HG02610 (cell line): ENCODE measurements at regions not wholly inside any gene's neighbourhood (a gene's known extent, or its start where the extent isn't known, plus 50 kb on each side); places are given as distances from the start of the nearest gene placed in this dataset.
A peak's percentile ranks its signal among the peaks of the same experiment; 100 is the strongest.

Experiments used
- ATAC-seq: cut with Tn5 transposase; IDR thresholded peaks from one replicate; pipeline ENCODE4 v1.9.1; 2021; ENCODE audit warnings: mild to moderate bottlenecking, moderate library complexity; ENCODE audit not compliant: unreplicated experiment

DNA sequence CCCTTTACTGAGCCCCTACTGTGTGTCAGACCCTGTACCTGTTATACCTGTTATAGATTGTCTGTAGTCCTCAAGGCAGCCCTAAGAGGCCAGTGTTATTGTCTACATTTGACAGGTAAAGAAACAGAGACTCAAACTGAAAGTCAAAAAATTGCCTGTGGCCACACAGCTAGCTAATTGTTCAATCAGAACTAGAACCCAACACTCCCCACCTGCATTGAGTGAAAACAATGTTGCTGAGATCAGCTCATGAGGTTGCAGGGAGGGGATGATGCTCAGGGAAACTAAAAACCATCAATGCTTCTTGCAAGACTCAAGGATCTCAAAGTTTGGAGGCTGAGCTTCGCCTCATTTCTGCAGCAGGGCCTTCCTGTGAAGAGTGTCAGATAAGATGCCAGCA lies 109.5 kb upstream of the LMO4 start:
- ATAC-seq, result no peak

DNA sequence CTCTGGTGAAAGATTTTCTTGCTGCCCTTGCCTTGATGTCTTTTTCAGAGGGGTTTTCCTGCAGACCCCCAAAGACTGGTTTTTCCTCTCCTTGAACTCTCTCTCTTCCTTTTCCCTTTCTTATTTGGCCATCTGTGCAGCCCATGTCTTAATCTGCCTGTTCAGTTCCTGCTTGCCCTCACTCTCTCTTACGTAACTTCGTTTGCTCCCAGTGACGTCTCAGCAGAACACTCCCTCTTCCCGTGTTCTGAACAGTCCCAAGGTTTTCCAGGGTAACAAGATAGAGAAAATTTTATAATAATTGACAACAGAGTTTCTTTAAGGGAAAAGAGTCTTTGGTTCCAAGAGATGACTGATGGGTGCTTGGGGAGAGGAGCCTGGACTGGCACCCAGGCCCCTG lies 109.1 kb upstream of the LMO4 start:
- no peak for ATAC-seq

DNA sequence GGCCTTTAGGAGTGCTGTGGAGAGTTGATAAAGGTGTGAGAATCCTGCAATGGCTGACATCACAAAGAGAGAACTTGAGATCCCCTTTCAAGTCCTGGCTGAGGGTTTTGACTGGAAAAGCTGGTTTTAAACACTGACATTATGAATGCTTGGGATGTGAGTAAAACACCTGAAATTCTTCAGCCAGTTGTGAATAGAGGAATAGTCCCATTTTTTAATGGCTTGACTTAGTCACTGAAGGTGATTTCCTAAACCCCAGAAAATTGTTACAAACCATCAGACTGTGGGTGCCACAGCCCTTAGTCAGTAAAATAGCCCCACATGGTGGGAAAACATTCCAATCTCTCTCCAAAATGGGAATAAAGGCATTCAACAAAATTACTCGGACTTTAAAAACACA lies 107.7 kb upstream of the LMO4 start:
- no peak for ATAC-seq

DNA sequence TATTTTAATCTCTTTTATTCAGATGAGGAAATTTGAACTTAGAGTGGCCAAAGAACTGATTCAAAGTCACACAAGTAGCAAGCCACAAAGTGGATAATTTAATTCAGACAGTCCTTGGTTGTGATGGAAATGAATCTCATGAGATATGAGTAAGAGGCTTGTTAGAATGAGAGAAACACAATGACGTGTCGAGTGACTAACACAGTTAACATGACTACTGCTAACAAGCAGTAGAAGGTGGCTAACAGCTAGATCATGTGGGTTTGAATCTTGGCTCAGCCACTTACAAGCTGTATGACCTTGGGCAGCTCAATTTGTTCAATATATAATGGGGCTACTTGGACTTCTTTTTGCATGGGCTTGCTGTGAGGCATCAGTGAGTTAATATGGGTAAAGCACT lies 104.5 kb upstream of the LMO4 start:
- peak; percentile 42 for ATAC-seq

DNA sequence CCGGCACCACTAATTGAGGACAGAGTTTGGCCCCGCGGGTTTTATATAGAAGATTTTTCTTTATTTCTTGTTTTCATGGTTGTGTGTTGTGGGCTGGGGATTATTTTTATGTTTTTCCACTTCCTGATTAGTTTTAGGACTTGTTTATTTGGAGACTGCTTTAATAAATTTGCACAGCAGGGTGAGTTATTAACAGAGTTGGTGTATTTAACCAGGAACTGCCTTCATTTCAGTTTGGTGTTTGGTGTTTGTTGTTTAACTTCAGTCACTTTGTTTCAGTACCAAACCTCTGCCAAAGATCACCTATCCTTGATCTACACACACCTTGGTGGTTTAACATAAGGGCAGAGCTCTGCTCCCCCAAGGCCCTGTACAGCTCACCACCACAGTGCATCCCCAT lies 103.5 kb upstream of the LMO4 start:
- ATAC-seq, result no peak

DNA sequence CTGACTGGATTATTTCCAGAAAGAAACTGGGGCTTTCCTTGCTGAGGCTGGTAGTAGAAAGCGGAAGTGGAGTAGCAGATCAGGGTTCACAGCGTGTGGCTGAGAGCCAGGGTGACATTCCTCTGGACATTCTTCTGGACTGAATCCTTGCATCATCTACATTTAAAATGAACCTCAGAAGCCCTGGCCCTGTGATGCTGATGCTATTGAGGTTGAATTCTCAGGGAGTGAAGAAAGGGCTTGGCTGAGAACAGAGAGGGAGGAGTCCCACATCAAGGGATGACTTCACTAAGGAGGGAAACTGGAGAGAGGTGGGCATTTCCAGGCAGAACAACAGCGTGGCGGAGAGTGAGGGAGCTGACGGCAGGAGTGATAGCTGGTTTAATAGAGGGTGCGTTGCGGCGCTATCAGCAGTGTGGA lies 102.3 kb upstream of the LMO4 start:
- ATAC-seq, result no peak

DNA sequence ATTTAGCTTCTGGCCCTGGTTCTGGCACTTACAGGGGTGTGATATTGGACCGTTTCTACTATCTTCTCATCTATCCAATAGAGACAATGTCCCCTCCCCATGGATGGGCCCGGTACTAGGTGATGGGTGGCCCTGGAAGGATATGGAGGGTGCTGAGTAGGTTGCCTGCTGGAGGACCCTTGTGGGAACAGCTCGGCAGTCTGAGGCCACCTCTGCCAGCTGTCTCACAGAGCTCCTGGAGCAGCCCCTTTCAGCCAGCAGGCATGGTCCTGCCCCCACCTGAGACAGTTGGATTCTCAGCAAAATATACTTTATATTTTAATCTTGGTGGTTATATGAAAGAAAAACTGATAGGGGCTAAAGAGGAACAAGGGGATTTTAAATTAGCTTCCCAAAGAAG lies 101.0 kb upstream of the LMO4 start:
- no peak for ATAC-seq

DNA sequence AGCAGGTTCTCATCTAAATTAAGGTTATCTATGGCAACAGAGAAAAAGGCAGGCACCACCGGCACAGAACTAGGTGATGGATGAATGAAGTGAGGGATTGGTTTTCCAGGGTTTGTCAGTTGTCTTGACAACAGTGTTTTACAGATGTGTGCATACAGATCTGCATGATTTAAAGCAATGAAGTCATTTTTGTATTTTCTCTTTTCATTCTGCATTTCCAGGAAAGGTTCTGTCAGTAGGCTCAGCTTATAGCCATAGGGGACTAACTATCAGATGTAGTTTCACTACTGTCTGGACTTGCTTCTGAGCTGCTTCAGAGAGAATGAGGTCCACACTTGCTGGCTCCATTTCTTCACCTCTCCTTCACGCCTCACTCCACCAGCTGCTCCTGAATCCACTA lies 98.2 kb upstream of the LMO4 start:
- no peak for ATAC-seq

DNA sequence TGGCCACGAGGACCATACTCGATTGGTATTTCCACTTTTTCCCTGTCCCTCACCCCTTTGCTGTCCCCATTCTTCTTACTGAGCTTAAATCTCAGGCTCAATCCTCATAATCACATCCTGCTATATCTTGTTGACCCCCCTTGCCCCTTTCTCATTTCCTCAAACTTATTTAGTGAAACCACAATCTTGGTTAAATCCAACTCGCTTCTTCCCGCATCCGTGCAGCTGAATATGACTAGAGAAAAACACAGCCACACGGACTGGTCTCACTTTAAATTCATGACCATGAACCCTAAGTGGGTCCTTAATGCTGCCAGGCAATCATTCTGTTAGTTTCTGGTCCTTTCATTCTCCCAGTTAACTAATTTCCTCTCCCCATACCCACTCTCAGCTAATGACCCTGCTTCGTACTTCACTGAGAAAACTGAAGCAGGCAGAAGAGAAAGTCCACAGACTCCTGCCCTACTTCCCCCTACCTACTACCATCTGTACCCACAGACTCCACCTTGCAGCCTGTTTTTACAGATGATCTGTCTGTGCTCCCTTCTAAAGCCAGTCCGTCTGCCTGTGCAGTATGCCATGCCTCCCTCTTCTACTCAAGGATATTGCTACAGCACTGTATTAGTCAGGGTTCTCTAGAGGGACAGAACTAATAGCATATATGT lies 96.8 kb upstream of the LMO4 start:
- ATAC-seq, result no peak

DNA sequence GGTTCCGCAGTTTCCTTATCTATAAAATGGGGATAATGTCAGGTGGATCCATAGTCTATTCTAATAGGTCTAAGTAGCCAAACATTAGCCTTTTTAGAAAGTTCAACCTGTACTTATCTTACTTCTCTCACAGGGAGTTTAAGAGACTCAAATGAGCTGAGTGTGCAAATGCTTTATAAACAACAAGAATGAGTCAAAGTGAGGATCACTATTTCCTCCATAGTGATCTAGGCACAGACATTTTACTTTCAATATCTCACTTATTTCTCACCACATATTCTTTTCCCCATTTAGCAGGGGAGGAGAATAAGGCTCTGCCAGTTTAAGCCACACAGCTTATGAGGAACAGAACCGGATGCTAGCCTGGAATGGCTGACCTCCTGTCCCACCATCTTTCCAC lies 92.1 kb upstream of the LMO4 start:
- ATAC-seq, result no peak

DNA sequence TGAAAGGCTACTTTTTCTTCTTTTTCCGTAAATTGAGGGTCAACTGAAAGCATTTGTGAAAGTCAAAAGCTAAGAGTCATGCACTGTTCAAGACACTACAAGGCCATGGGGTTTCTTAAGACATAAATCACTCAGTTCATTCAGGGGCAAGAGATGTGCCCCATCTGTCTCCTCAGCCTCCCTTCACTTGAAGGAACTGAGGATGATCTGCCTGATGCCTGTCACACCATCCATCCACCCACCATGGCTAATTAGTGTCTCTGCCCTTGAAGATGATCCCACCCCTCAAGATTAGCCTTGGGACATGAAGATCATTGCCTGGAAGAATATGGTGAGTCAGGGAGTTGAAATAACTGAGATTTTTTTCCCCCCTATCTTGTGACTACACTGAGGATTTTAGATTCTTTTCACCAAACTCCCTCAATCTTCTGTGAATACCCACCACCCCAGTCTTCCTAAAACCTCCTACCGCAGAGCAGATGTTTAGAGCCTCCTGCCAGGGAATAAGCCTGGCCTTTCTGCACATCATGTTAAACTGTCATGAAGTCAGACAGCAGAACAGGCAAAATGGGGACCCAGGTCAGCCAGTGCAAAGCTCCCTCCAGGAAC lies 88.6 kb upstream of the LMO4 start:
- ATAC-seq, result no peak

DNA sequence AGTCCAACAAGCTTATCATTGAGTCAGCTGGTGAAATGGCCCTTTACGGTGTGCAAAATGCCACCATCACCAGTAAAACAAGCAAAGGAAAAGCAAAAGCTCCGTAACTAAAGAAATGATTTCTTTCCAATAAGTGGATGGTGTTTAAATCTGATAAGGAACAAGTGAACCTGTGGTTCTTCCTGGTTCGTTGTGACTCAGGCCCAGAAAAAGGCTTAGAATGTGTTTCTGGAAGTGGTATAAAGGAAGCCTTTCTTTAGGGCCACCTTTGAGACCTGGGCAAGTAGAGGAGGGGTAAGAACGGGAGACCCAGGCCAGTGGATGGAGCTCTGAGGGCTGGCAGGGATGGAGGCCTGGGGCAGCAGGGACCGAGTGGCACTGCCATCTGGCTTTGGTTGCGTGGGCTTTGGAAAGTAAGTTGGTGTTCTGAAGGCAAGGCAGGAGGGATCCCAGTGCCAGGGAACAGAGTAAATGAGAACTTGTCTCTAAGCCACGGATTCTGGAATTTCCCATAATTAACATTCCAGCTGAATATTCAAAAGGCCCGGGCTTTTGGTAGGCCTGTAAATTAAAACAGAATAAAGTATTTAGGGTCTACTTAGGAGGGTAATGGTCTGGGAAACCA lies 87.9 kb upstream of the LMO4 start:
- ATAC-seq, result no peak

DNA sequence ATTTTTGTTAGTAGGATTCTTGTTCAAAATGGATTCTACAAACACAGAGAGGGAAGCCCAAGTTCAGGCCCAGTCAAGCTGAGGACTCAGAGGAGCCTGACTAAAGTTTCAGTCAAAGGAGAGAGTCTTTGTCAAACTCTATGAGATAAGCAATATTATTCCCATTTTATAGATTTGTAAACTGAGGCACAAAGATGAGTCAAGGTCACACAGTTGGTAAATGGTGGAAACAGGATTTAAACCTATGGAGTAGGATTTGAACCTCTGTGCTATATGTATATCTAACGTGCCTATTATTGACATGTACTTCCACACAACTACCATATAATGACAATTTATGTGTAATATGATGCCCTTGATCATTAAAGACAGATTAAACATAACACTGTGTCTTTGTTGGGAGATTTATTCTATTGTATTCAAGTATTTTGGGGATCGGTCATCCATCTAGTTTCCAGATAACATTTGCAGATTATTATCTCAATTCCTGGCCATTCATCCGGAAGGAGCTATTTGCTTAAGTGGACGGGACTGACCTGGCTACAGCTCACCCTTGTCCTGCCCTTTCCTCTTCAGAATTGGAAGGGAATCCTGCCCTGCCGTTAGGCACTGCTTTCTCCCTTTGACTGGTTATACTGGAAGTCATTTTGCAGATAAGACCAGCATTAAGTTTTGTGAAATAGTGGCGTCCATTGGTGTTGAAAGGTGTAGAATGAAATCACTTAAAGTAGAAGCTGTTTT lies 86.1 kb upstream of the LMO4 start:
- no peak for ATAC-seq

DNA sequence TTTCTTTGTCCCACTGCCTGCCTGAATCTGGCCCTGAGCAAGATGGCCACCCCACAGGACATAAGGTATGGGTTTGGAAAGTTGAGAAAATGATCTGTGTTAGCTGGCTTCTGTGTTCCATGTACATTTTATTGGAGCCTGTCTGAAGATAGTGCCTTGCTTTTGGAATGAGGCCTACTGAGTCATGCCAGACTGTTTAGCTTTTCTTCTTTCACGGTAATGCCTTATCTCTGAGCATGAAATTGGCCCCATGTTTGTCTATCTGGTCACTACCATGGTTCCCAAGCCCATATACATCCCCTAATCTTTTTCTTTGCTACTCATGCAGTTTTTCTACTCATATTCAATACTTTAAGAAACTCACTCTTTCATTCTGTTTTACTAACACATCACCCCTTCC lies 85.1 kb upstream of the LMO4 start:
- ATAC-seq, result no peak

DNA sequence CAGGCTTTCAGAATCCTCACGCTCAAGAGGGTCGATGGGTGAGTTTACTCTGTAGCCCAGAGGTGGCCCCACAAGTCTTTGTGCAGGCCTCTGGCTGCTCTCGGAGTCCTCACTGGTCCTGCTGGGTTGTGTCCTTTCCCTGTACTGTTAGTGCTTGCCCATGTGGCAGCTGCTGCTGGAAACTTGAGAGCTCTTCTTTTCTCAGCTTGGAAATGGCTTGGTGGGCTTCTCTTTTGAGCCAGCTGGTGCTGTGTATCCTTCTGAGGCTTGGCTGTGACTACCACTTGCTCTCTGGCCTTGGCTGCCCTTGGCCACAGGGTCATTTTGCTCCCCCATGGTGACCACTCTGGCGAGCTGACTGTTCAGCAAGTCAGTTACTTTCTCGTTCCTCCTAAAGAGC lies 82.2 kb upstream of the LMO4 start:
- no peak for ATAC-seq

DNA sequence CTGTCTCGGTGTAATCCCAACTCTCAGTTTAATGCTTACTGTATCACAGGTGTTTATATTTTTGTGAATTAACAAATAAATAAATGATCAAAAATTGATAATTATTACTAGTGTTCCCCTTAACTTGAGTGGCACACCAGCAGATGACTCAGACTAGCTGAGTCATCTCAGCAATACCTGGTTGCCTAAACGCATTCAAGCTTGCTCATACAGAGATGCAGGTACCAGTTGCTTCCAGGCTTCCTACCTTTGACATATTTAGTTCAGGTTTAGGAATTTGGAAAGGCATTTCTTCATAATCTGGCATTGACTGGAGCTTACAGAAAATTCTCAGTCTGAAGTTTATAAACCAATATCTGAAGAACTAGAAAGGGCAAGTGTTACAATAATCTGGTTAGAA lies 78.9 kb upstream of the LMO4 start:
- ATAC-seq, result no peak

DNA sequence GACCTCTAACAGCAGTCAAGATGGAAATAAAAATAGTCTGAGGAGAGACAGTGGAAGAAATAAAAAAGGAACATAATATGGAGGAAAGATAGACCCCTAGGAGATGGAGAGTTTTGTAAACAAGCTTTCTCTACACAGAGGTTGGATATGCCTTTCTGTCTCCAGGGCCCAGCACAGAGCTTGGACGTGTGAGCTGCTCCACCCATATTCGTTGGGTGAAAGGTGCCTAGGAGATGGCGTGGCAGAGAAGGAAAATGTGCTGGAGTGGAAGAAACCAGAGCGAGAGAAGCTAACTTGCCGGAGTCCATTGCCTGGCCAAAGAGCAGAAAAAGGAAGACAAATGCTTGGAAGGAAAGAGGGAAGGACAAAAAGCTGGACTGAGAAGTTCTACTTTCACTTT lies 78.3 kb upstream of the LMO4 start:
- no peak for ATAC-seq

DNA sequence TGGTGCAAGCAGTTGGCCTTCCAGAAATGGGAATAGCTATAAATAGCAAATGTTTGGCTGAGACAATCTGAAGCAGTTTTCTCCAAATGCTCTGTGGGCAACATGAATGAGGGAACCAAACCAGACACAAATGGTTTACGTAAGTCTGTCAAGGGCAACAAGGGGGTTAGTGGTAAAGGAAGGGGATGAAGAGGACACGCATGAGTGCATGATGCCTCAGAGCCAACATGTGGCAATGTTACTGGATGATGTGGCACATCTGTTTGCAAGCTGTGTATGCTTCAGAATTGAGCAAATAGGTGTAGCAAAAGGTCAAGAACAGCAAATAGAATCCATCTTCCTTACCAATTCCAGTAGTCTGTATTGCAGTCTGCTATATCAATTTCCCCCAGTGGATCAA lies 76.3 kb upstream of the LMO4 start:
- no peak for ATAC-seq

DNA sequence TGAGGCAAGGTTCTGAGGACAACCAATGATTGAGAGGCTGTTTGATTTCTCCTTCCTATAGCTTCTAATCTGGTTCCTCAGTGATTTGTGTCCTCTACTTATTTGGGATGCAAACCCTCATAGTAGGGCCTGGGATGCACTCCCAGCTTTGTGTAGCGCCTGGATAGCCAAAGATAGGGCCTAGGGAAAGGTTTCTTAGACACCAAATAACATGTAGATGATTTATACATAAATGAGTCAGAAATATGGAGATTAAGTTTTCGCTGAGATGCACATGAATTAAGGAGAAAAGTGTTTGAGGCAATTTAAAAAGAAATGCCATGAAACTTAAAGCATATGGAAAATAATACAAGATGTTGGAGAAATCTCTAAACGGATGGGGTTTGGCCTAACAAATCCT lies 66.0 kb upstream of the LMO4 start:
- no peak for ATAC-seq

DNA sequence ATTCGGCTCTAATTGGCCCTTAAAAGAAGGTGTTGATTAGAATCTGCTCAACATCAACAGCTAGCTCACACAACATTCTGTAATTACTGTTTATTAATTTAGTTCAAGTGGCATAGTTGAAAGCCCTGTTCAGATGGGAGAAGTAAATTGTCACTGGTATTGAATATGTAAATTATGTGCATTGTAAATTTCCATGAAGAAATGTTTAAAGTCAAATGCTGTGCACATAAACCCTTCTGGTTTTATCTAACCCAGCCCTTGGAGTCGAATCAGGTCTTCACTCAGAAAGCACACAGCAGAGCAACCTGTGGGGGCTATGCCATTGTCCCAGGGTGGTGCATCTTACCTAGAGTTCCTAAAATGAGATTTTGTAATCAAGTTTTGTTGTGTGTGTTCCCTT lies 65.4 kb upstream of the LMO4 start:
- ATAC-seq, result no peak

DNA sequence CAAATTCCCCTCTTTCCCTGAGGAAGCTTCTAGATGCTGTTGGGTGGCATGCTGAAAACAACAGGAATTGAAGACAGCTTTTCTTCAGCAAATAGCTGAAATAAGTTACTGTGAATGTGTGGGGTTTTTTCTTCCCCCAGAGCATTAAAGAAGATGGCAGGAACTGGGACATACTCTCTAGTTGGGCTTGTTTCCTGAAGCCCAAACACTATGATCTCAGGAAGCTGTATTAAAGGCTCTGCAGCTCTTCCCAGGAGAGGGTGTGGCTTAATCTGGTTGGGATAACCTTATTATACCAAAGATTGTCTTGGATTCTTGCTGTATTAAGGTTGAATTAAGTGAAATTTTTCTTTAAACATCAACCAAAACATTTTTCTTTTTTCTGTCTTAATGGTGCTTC lies 64.9 kb upstream of the LMO4 start:
- no peak for ATAC-seq

DNA sequence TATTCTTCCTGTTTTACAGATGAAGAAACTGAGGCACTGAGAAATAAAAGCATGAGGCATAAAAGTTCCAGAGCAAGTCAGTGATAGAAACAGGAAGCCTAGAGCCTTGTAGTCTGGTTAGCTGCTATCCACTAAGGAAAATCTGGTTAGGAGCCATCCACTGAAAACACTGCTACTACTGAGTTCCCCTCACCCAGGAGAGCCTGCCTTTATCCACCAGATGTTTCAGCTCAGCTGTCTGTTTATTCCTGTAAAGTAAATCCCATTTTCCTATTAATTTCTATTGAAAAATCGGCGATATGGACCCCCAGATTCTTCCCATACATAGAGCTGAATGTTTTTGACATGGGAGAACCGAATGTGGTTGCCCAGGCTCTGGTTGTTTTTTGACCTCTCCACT lies 63.7 kb upstream of the LMO4 start:
- no peak for ATAC-seq
